ENCODE measurements at regions not wholly inside any gene's neighbourhood (a gene's known extent, or its start where the extent isn't known, plus 50 kb on each side); places are given as distances from the start of the nearest gene placed in this dataset.

DNA sequence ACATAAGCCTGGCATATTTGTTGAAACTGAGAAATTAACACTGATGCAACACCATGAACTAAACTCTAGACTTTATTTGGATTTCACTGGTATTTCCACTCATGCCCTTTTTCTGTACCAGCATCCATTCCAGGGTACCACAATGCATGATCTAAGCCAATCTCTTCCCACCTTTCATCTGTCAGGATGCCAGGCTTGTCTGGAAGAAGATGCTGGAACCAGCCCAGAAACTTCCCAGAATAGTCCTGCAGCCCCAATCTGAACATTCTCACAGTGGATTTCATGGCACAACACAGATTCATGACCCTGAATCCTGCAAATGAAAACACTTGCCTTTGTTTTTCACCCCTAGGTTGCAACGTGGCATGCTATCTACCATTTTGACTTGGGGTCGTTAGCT, 189.3 kb upstream of the LHX5 start:
- H3K27me3 ChIP-seq (ENCODE audit: control insufficient read depth, insufficient read depth, low read length) = no peaks in the 10 kb centered on the region
- H3K9me3 ChIP-seq (ENCODE audit: control insufficient read depth, insufficient read depth, low read length) = no peaks in the 10 kb centered on the region
- no peaks in the 10 kb centered on the region for H3K4me1 ChIP-seq (ENCODE audit: control insufficient read depth, insufficient read depth, low read length)
- no peak for DNase-seq (ENCODE audit: low read depth, low spot score)
- no peaks in the 10 kb centered on the region for H3K36me3 ChIP-seq (ENCODE audit: control insufficient read depth, insufficient read depth, low read length)
- no peak overlapping the region for H3K4me3 ChIP-seq (ENCODE audit: low read length)
- no peak overlapping the region for H3K27ac ChIP-seq (ENCODE audit: low read length)
- no CpG with 5 or more reads among the region's 2 CpGs for WGBS (ENCODE audit: insufficient coverage, insufficient read length)

DNA sequence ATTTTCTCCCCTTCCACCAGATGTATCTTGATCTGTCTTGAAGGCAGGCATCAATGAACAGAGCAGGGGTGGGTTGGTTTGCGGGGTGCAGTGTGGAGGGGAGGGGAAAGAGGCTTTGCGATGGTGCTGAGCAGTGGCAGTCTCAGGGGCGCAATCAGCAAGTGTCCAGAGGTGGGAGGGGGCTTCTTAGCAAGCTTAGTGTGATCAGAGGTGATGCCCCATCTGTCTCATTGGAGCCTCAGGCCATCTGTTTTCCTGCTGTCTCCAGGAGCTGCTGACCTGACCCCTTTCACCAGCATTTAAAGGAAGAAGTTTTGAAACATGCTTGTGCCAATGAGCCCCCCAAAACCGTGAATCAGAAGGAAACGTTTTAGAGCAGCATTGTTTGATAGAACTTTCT, 187.7 kb upstream of the LHX5 start:
- no peaks in the 10 kb centered on the region for H3K9me3 ChIP-seq (ENCODE audit: control insufficient read depth, insufficient read depth, low read length)
- H3K27ac ChIP-seq (ENCODE audit: low read length) = no peak overlapping the region
- WGBS (ENCODE audit: insufficient coverage, insufficient read length) = no CpG with 5 or more reads among the region's 5 CpGs
- H3K27me3 ChIP-seq (ENCODE audit: control insufficient read depth, insufficient read depth, low read length) = no peaks in the 10 kb centered on the region
- no peak overlapping the region for H3K4me3 ChIP-seq (ENCODE audit: low read length)
- no peak for DNase-seq (ENCODE audit: low read depth, low spot score)
- no peaks in the 10 kb centered on the region for H3K4me1 ChIP-seq (ENCODE audit: control insufficient read depth, insufficient read depth, low read length)
- H3K36me3 ChIP-seq (ENCODE audit: control insufficient read depth, insufficient read depth, low read length) = no peaks in the 10 kb centered on the region

DNA sequence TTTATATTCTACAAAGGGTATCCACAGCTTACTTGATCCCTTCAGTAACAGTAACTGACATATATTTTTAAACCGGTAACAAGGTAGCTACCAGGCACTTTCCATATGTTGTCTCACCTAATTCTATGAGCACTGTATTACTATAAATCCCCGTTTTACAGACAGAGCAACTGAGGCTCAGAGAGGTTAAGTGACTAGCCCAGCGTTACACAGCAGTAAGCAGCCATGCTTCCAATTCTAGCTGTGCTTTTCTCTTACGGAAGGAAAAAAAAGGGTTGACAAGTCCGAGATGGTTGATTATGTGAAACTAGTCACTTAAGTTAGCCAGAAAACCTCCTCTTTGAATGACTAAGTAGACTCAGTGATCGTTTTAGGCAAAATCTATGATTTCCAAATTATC, 187.3 kb upstream of the LHX5 start:
- no peaks in the 10 kb centered on the region for H3K9me3 ChIP-seq (ENCODE audit: control insufficient read depth, insufficient read depth, low read length)
- H3K27ac ChIP-seq (ENCODE audit: low read length) = no peak overlapping the region
- no CpG with 5 or more reads among the region's 6 CpGs for WGBS (ENCODE audit: insufficient coverage, insufficient read length)
- no peaks in the 10 kb centered on the region for H3K36me3 ChIP-seq (ENCODE audit: control insufficient read depth, insufficient read depth, low read length)
- H3K27me3 ChIP-seq (ENCODE audit: control insufficient read depth, insufficient read depth, low read length) = no peaks in the 10 kb centered on the region
- no peak for DNase-seq (ENCODE audit: low read depth, low spot score)
- H3K4me3 ChIP-seq (ENCODE audit: low read length) = no peak overlapping the region
- no peaks in the 10 kb centered on the region for H3K4me1 ChIP-seq (ENCODE audit: control insufficient read depth, insufficient read depth, low read length)

DNA sequence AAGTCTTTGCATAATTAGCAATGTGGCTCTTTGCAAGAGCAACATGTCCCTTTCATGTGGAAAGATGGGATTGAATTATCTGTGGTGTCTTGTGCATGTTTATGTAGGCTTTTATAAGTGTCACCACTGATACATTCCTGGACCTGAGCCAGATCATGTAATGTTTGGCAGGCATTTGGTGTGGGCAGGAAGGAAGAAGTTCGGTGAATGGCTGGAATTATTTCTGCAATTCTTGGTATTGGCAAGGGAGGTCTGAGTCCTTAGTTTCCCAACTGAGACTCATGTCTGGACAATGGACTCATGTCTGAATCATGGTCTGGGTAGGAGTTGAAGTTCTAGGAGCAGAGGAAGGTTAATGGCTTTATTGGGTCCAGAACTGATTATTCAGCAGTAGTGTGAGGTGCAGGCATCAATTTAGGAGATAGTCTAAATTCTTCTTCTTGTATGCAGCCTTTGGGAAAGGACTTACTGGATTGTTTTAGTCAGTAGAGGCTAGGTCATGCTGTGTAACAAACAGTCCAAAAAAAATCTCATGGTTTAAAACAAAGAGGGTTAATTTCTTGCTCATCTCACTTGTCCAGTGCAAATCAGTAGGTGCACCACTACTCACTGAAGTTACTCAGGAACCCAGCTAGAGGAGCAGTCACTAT, 186.5 kb upstream of the LHX5 start:
- no peaks in the 10 kb centered on the region for H3K9me3 ChIP-seq (ENCODE audit: control insufficient read depth, insufficient read depth, low read length)
- no peaks in the 10 kb centered on the region for H3K4me1 ChIP-seq (ENCODE audit: control insufficient read depth, insufficient read depth, low read length)
- no peaks in the 10 kb centered on the region for H3K27me3 ChIP-seq (ENCODE audit: control insufficient read depth, insufficient read depth, low read length)
- no CpG with 5 or more reads among the region's 1 CpG for WGBS (ENCODE audit: insufficient coverage, insufficient read length)
- H3K36me3 ChIP-seq (ENCODE audit: control insufficient read depth, insufficient read depth, low read length) = no peaks in the 10 kb centered on the region
- no peak for DNase-seq (ENCODE audit: low read depth, low spot score)
- no peak overlapping the region for H3K4me3 ChIP-seq (ENCODE audit: low read length)
- H3K27ac ChIP-seq (ENCODE audit: low read length) = no peak overlapping the region

DNA sequence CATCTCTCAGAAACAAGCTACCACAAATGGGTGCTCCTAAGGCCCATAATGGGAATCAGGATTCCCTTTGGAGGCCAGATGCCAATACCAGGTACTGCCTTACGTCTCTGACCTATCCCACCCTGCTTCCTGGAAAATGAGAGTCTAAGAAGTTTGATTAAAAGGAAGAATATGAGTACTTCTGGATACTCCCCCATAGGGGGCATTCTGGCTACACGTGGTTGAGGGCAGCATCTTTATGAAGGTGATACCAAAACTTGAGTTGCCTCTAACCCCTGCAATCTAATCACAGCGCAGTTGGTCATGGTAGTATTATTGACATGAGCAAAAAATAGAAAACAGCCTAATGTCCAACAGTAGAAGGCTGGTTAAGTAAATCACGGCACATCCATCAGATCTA, 184.2 kb upstream of the LHX5 start:
- Histone ChIP-seq H3K4me3 (ENCODE audit: low read length) (no peak overlapping the region), H3K36me3 (ENCODE audit: control insufficient read depth, insufficient read depth, low read length) (no peaks in the 10 kb centered on the region), H3K4me1 (ENCODE audit: control insufficient read depth, insufficient read depth, low read length) (no peaks in the 10 kb centered on the region), H3K9me3 (ENCODE audit: control insufficient read depth, insufficient read depth, low read length) (no peaks in the 10 kb centered on the region), H3K27ac (ENCODE audit: low read length) (no peak overlapping the region), H3K27me3 (ENCODE audit: control insufficient read depth, insufficient read depth, low read length) (no peaks in the 10 kb centered on the region)
- WGBS (ENCODE audit: insufficient coverage, insufficient read length) = no CpG with 5 or more reads among the region's 4 CpGs
- no peak for DNase-seq (ENCODE audit: low read depth, low spot score)

DNA sequence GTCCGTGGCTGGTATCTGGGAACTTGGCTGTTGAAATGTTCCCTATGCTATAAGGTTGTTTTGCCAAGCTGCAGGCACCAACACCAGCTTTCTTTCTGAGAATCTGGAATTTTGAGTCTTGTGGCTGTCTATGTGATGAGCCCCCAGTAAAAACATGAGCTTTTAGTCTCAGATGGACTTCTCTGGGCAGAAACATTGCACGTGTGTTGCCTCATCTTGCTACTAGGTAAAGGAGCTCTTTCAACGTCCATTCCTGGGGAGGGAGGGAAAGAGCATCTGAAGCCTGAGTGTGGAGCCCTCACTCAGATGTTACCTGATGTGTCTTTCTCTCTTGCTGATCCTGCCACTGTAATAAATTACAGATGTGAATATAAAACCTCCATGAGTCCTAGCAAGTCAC, 183.8 kb upstream of the LHX5 start:
- Histone ChIP-seq H3K27me3 (ENCODE audit: control insufficient read depth, insufficient read depth, low read length) (no peaks in the 10 kb centered on the region), H3K9me3 (ENCODE audit: control insufficient read depth, insufficient read depth, low read length) (no peaks in the 10 kb centered on the region), H3K36me3 (ENCODE audit: control insufficient read depth, insufficient read depth, low read length) (no peaks in the 10 kb centered on the region), H3K4me1 (ENCODE audit: control insufficient read depth, insufficient read depth, low read length) (no peaks in the 10 kb centered on the region), H3K27ac (ENCODE audit: low read length) (no peak overlapping the region), H3K4me3 (ENCODE audit: low read length) (no peak overlapping the region)
- DNase-seq (ENCODE audit: low read depth, low spot score) = no peak
- WGBS (ENCODE audit: insufficient coverage, insufficient read length) = no CpG with 5 or more reads among the region's 3 CpGs

DNA sequence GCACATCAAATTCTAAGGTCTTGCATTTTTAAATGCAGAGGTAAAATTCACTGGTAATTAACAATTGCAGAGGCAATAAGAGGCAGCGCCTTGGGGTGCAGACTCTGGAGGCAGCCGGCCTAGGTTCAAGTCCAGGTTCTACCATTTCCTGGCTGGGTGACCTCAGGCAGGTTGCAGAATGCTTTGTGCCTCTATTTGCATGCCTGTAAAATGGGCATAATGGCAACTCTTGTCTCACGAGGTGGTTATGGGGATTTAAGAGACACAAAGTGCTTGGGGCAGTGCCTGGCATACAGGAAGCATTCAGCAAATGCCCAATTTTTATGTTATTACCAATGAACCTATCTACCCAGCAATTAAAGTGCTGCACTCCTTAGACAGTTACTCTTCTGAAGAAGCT, 180.0 kb upstream of the LHX5 start:
- WGBS (ENCODE audit: insufficient coverage, insufficient read length) = no CpG with 5 or more reads among the region's 3 CpGs
- Histone ChIP-seq H3K4me3 (ENCODE audit: low read length) (no peak overlapping the region), H3K9me3 (ENCODE audit: control insufficient read depth, insufficient read depth, low read length) (no peaks in the 10 kb centered on the region), H3K4me1 (ENCODE audit: control insufficient read depth, insufficient read depth, low read length) (no peaks in the 10 kb centered on the region), H3K36me3 (ENCODE audit: control insufficient read depth, insufficient read depth, low read length) (no peaks in the 10 kb centered on the region), H3K27ac (ENCODE audit: low read length) (no peak overlapping the region), H3K27me3 (ENCODE audit: control insufficient read depth, insufficient read depth, low read length) (no peaks in the 10 kb centered on the region)
- no peak for DNase-seq (ENCODE audit: low read depth, low spot score)

DNA sequence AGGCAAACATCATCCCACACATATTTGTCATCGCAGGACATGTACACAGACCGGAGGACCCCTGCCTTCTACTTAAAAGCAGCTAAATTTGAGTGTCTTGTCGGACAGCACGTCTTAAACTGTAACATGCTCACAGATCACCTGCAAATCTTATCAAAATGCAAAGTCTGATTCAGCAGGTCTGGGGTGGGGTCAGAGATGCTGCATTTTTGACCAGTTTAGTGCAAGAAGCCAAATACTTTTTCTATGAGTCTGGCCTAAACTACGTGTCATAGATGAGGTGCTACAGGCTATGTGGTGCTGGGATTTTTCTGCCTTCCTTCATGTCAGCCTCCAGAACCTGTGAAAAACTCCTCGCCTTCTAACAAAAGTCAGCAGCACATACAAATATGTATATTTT, 178.8 kb upstream of the LHX5 start:
- Histone ChIP-seq H3K27ac (ENCODE audit: low read length) (no peak overlapping the region), H3K4me1 (ENCODE audit: control insufficient read depth, insufficient read depth, low read length) (0 out of 2 replicates have a peak, but pooled peaks cover 1% of the 10 kb centered on the region), H3K4me3 (ENCODE audit: low read length) (no peak overlapping the region), H3K27me3 (ENCODE audit: control insufficient read depth, insufficient read depth, low read length) (no peaks in the 10 kb centered on the region), H3K36me3 (ENCODE audit: control insufficient read depth, insufficient read depth, low read length) (no peaks in the 10 kb centered on the region), H3K9me3 (ENCODE audit: control insufficient read depth, insufficient read depth, low read length) (no peaks in the 10 kb centered on the region)
- WGBS (ENCODE audit: insufficient coverage, insufficient read length) = no CpG with 5 or more reads among the region's 6 CpGs
- no peak for DNase-seq (ENCODE audit: low read depth, low spot score)

DNA sequence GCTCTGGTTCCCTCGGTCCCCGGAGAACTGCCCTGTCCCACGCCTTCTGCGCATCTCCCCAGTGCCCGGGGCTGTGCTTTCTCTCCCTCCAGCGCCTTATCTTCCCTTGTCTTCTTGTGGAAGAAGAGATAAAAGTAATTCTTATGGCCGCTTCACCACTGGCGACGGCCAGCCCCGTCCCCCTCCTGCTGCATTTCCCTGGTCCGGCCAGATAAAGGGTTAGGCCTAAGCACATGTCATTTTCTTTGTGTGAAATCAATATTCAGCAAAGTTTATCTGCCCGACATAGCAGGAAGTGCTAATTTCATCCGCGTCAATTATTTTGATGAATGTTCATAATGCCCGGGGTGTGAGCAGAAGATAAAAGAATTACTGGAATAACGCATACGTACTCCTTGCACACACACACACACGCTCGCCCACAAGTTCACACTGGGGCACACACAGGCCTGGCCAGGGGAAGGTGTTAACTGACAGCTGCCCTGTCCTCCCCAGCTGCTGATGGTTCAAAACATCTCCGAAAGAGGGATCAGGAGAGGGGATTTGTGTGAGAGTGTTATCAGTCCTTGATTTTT, 177.7 kb upstream of the LHX5 start:
- no CpG with 5 or more reads among the region's 20 CpGs for WGBS (ENCODE audit: insufficient coverage, insufficient read length)
- H3K27me3 ChIP-seq (ENCODE audit: control insufficient read depth, insufficient read depth, low read length) = no peaks in the 10 kb centered on the region

DNA sequence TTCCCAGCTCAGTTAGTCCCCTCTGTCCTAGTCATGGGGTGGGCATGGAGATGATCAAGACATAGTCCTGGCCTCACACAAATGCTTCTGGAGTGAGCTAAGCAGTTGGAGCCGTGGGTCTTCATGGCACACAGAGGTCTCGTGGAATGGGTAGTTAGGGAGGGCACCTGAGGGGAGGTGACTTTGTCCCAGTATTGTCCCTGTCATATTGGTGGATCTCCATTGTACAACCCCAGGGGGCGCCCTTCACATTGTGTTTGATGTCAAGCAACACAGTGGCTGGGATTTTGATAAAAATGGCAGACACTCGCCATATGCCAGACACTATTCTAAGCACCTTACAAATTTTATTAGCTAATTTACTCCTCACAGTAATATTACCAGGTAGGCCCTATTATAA, 175.4 kb upstream of the LHX5 start:
- H3K9me3 ChIP-seq (ENCODE audit: control insufficient read depth, insufficient read depth, low read length) = no peaks in the 10 kb centered on the region
- no peak overlapping the region for H3K27ac ChIP-seq (ENCODE audit: low read length)
- no peak for DNase-seq (ENCODE audit: low read depth, low spot score)
- H3K36me3 ChIP-seq (ENCODE audit: control insufficient read depth, insufficient read depth, low read length) = no peaks in the 10 kb centered on the region
- H3K27me3 ChIP-seq (ENCODE audit: control insufficient read depth, insufficient read depth, low read length) = no peaks in the 10 kb centered on the region
- no CpG with 5 or more reads among the region's 4 CpGs for WGBS (ENCODE audit: insufficient coverage, insufficient read length)
- no peak overlapping the region for H3K4me3 ChIP-seq (ENCODE audit: low read length)
- H3K4me1 ChIP-seq (ENCODE audit: control insufficient read depth, insufficient read depth, low read length) = 0 out of 2 replicates have a peak, but pooled peaks cover 1% of the 10 kb centered on the region

More for the DNA sequence above, 177.7 kb upstream of the LHX5 start:
- H3K4me3 ChIP-seq (ENCODE audit: low read length) = no peak overlapping the region
- 0 out of 2 replicates have a peak, but pooled peaks cover 1% of the 10 kb centered on the region for H3K4me1 ChIP-seq (ENCODE audit: control insufficient read depth, insufficient read depth, low read length)
- no peaks in the 10 kb centered on the region for H3K36me3 ChIP-seq (ENCODE audit: control insufficient read depth, insufficient read depth, low read length)
- H3K9me3 ChIP-seq (ENCODE audit: control insufficient read depth, insufficient read depth, low read length) = no peaks in the 10 kb centered on the region
- DNase-seq (ENCODE audit: low read depth, low spot score) = no peak
- no peak overlapping the region for H3K27ac ChIP-seq (ENCODE audit: low read length)

DNA sequence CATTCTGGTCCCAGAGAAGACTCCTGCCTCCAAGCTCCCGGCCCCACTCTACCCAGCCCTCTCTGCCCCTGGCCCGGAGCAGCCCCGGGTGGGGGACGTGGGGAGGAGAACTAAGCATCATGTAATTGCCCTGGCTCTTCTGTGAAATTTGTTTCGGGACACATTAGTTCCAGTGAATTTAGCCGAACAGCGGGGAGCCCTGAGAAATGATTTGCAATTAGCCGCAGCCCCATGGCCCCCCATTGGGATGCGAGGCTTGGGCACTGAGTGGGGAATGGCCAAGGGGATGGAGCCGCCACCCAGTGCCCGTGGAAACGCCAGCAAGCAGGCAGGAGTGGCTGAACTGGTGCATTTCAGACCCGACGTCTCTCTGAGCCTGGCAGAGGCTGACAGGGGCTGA, 173.9 kb upstream of the LHX5 start:
- 0 out of 2 replicates have a peak, but pooled peaks cover 1% of the 10 kb centered on the region for H3K4me1 ChIP-seq (ENCODE audit: control insufficient read depth, insufficient read depth, low read length)
- no peaks in the 10 kb centered on the region for H3K9me3 ChIP-seq (ENCODE audit: control insufficient read depth, insufficient read depth, low read length)
- no peak overlapping the region for H3K4me3 ChIP-seq (ENCODE audit: low read length)
- no peak for DNase-seq (ENCODE audit: low read depth, low spot score)
- H3K36me3 ChIP-seq (ENCODE audit: control insufficient read depth, insufficient read depth, low read length) = no peaks in the 10 kb centered on the region
- no peaks in the 10 kb centered on the region for H3K27me3 ChIP-seq (ENCODE audit: control insufficient read depth, insufficient read depth, low read length)
- no peak overlapping the region for H3K27ac ChIP-seq (ENCODE audit: low read length)
- no CpG with 5 or more reads among the region's 14 CpGs for WGBS (ENCODE audit: insufficient coverage, insufficient read length)

Measured in iPS DF 6.9 (cell line).